HG02678 (cell line): ENCODE measurements at regions not wholly inside any gene's neighbourhood (a gene's known extent, or its start where the extent isn't known, plus 50 kb on each side); places are given as distances from the start of the nearest gene placed in this dataset.
"Not testable (repeated sequence)": the region's sequence is repeated elsewhere in the genome, so short reads cannot be mapped to it uniquely, and the experiment has no call there.

Experiments
- ATAC-seq: cut with Tn5 transposase; IDR thresholded peaks from one replicate; pipeline ENCODE4 v1.9.1; 2021; ENCODE audit warnings: mild to moderate bottlenecking, moderate library complexity; ENCODE audit not compliant: unreplicated experiment

DNA sequence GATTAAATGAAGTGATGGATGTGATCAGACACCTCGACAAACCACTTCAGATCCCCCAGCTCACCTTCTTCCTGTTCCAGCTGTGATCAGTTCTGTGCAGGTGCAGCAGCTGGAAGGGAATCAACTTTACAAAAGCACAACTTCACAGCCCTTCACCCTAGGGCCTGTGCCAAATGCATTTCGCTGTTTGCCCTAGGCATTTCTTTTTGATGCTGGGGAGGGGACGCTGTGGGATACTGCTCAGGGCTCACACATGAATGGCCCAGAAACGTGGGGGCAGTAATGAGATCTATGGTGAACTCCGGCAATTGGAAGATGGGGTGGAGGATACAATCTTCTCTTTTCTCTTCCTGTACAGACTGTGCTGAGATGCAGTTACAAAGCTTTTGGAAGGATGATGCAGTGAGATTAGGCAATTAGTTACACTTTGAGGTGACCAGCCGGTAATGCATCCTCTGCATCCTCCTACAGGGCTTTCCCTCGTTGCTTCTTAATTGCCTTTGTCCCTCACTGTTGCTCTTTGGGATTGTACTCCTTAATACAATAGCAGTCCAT, 215.1 kb upstream of the PITX2 start:
- ATAC-seq: no peak

DNA sequence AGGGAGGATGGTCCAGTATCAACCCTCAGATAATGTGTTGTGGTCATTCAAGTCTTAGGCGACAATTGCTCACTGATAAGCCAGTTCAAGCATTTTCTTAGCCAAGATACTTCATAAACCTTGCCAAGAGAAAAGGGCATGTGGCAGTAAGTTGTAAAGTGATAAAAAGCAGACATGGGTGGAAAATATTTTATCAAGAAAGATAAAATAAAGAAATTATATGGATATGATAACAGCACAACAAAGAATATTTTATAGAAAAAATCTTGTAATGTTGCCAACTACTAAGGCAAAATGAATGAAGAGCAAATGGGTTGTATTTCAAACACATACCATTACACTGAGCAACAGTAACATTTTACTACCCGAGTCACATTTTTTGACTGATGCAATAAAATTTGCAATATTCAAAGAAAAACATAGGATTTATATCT, 217.4 kb upstream of the PITX2 start:
- no peak for ATAC-seq

DNA sequence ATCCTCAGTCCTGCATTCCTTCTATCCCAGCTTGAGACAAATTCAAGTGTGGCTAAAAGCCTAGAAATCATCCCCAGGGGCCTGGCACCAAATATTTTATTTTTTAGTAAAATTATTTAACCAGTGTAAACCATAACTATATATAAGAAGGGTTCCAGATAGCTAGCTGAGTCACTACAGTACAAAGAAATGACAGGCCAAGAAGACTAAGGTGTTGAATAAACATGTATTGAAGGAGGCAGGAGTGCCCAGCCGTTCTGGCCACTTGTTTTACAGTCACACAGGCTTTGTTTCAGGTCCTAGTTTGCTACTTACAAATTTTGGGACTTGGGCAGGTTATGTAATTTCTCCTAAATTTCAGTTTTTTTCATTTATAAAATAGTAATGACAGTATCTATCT, 225.9 kb upstream of the PITX2 start:
- no peak for ATAC-seq

DNA sequence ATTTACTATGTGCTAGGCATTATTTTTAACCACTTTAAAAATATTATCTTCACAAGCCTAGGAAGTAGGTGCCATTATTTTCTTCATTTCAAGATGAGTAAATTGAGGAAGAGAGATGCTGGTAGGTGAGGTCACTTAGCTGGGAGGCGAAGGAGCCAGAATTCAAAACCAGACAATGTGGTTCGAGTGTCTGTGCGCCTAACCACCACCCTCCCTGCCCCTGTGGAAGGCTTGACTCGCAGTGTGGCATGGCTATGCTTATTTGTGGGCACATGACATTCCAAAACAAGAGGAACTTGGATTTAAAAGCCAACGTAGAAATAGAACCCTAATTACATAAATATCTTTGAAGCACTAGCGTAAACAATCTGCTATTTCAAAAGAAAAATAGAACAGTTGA, 226.6 kb upstream of the PITX2 start:
- no peak for ATAC-seq

DNA sequence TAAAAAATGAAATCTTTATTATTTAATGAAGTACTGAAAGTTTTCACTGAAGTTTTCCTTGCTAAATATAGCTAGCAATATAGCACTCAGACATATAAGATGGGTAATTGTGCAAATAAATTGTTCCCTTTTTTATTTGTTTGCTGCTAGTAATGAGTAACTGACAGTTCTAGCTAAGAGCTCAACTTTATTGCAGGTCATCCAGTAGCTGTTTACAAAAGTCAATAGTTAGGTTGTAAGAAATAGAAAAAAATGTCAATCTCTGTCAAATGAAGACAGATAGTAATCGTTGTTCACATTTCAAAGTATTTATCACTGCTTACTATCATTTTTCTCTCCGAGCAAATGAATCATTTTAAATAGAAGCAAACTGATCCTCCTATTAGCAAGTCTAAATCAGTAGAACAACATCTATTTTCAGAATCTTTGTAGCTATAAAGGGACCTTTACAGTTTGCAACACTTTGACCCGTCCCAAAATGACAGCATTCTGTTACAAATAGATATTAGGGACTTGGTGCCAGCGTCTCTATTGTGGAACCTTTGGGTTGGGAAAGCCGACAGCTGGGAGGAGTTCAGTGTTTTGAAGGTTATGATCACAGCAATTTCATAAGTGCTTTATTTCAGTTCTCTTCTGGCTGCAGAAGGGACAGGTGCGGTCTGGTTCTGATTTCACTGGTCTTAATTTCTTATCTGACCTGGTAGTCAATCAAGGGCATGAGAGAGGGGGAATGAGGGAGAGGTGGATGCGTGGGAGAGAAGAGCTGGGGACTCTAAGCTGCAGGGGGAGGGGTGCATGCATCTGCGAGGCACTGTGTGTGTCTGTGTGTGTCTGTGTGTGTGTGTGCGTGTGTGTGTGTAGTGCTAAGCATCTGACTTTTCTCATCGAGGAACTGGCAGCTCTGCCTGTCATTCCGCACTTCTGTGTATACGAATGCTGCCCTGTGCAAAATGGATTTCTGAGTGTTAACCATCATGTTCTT, 227.9 kb upstream of the PITX2 start:
- no peak for ATAC-seq

DNA sequence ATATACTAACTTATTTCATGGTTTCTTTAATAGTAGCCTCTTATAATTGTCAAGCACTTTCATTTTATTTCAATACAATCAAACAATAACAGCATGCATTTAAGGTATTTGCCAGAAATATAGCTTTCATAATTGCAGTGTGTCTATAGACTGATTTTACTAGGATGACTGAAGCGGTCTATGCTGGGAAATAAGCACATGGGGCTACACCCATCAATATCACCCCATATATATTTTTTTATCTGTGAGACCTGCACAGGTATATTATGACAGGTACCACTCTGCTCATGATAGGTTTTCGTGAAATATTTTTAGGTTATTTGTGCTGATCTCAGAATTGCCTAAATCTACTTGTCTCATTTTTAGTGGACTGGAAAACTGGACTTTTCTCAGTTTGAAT, 229.1 kb upstream of the PITX2 start:
- no peak for ATAC-seq

DNA sequence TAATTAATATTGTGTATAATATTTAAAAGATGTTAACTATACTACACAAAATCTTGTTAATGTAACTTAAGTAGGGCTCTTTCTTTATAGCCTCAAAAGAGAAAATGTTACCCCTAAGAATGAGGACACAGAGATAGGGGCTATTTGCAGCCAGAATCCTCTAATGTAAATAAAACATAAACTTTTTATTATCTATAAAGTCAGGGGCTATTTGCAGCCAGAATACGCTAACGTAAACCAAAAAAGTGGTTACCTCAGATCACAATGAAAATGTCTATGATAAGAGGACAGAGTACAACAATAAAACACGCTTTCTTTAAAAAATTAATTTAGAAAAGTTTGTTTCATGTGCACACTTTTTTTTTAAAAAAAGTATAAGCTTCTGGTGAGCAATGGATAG, 229.9 kb upstream of the PITX2 start:
- no peak for ATAC-seq

DNA sequence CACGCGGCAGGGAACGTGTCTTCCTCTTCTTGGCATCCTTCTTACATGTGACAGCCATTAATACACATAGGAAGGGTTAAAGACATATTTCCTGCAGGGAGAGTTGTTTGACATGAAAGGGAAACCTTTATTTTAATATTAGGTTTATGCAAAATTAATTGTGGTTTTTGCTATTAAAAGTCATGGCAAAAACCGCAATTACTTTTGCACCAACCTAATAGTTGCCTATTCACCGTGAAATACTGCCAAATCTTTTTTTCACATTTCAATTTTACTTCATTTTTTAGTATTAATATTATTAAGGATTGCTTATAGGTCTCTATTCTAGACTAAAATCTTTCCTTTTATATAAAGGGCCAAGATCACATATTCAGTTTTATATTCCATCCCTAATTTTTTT, 230.4 kb upstream of the PITX2 start:
- ATAC-seq: no peak

DNA sequence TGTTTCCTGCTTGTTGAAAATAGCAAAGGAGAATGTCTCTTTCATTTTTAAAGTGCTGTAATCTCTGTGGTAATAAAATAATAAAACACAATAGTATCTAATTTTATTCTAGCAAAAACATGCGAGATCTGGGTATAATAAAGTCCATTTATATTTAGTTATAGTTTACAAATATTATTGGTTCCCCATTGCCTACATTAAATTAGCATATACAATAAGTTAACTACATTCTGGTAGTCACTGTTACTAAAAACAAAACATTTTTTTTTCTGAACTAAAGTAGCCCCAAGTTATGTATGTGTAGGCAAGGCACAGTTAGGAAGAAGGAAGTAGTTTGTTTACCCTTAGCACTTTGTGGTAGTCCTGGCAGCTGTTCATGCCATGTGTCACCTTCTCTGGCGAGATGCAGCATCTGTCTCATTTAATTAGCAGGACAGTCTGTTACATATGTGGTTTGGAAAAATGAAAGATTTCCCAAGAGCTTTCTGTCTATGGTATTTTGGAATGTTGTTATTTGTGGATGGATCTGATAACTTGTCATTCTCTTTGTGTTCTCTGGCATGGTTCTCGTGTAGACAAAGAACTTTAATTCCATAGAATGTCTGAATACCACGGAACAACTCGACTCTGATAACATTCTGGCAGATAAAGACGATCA, 231.3 kb upstream of the PITX2 start:
- no peak for ATAC-seq

DNA sequence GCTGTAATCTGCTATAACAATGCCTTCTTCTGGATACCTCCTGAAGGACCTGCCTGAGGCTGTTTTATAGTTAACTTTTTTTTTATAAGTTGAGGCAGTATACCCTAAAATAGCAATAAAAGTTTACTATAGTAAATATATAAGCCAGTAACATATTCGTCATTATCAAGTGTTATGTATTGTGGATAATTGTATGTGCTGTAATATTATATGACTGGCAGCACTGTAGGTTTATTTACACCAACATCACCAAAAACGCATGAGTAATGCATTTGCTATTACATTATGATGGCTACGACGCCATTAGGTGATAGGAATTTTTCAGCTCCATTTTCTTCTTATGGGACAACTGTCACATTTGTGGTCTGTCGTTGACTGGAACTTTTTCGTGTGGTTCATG, 237.2 kb upstream of the PITX2 start:
- ATAC-seq: no peak

DNA sequence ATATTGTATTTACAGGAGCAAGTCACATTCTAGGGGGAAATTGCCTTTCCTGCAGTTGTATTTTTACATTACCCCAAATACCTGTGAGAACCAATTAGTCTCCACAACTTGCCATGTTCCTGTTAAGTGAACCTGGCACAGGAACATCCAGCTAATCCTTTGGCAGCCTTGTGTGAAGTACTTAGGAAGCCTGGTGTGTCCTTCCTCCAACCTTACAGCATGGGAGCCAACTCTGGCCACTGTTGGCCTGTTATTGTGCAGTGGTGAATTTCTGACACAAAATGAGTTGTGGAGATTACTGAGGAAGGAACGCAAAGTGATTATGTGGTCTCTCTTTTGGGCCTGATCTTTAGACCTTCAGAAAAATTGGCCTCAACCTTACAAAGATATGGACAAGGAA, 238.0 kb upstream of the PITX2 start:
- ATAC-seq: no peak

DNA sequence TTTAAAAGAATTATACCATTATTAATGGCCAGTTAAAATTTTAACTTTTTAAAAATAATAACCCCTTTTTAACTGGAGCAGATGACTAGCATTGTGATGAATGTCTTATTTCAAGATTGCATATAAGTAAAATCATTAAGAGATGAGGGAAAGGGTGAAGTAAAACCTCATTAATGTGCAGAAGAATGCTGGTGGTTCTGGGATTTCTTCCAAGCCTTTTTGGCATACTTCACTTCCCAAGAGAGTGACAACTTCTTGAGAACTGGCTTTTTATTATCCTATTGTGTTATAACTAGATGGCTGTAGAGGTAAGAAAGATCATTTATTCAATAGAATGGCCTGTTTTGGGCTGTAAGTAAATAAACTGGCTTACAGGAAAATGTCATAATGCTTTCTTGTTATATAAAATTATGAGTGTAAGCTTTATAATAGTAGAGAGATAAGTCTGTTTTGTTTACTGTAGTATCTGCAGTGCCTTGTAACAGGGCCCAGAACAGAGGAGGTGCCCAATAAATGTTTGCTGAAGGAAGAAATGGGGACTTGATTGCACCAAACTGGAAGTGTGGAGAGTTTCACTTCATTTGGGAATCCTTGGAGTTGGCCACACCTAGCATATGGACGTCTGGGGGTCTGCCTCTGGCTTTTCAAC, 242.9 kb upstream of the PITX2 start:
- ATAC-seq: no peak

DNA sequence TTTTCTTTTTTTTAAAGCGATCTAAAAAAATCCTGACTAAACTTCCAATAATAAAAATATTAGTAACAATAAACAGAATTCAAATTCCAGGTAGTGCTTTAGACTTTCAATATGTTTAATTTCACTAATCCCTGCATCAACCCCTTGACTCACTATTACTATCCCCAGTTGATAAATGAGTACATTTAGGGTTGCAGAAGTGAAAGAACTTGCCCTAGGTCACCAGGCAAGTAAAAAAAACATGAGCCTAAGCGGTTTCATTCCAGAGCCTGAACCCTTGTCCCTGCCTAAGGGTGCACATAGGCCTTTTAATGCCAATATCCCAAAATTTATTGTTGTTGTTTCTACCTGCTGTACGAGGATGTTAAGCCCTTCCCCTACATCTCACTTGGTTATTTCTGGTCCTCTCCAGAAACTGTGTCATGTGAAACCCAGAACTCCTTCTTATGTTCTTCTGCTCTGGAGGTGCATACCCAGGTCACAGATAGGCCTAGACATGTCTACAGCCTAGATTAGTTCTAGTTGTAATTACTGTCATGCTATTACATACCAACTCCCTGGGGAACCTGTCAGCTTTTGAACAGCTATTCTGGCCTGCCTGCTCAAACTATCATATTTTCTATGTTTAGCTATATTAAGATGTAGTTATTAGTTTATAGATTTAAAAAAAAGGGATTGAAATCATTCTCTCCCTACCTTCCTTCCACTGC, 244.5 kb upstream of the PITX2 start:
- ATAC-seq: peak; percentile 59

DNA sequence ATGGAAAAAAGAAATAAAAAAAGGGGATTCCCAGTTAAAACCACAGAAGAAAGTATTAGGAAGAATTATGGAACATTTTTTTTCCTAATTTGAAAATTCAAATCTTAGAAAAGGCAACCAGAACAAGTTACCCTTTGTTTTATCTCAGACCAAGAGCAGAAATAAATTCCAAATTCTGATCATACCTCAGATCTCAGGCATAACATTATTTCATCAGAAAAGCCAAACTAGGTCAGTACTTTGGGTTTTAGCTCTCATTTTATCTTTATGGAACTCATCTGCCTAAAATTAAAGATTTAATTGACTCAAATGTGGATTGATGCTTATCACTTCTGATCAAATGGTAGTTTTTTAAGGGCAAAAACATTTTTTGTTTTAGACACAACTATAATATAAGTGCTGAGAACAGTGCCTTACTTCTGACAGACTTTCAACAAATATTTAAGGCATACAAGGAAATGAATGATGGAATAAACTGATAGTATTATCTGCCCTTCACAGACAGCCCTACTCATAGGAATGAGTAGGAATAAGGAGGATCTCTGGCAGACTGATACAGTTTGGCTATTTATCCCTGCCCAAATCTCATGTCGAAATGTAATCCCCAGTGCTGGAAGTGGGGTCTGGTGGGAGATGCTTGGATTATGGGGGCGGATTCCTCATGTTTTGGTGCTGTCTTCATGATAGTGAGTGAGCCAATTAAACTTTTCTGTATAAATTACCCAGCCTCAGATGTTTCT, 245.3 kb upstream of the PITX2 start:
- ATAC-seq: no peak

DNA sequence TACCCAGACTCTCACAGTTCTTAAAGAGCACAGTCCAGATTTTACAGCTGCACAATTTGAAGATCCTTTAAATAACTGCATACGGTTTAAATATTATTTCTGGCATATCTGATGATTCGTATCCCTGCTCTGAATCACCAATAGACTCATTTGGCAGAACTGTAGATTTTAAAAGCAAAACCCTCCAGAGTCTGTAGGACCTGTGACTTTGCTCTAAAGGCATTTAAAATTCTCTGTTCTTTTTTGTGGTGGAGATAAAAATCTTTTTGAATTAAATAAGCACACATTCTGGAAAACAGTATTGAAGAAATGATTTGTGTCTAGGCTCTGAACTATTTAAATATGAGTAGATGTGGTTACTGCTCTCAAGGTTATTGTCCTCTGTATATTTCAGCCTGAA, 246.2 kb upstream of the PITX2 start:
- ATAC-seq: no peak

DNA sequence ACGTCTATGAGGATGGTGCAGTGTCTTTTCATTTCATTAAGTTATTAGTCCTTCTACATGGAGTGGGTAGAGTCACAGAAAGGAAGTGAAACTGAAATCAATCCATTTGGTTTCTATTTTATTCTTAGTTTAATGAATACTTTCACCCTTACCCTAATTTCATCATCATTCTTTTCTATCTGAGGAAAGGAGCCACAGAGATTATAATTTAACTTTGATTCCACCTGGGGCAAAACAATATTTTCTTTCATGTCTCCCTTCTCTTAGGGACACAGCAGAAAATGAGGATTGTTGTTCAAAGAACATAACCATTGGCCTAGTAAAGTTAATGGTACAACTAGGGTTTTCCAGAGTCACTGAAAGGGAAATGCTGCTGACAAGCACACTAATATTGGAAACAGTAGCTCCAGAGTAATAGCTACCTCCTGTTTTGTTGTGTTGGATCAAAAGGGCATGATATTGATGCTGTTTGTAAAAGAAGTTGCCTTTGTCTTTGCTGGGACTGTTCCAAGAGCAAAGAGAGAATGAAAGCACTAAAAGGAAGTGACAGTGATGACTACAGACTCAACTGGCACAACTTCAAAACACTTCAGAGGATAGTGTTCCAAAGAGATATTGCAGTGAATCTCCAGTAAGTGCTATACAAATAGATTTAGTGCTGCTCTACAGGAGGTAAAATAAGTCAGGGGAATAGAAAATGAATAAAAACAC, 247.1 kb upstream of the PITX2 start:
- peak; percentile 83 for ATAC-seq

DNA sequence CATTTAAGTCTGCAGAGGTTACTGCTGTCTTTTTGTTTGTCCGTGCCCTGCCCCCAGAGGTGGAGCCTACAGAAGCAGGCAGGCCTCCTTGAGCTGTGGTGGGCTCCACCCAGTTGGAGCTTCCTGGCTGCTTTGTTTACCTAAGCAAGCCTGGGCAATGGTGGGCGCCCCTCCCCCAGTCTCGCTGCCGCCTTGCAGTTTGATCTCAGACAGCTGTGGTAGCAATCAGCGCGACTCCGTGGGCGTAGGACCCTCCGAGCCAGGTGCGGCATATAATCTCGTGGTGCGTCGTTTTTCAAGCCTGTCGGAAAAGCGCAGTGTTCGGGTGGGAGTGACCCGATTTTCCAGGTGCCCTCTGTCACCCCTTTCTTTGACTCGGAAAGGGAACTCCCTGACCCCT, 253.3 kb upstream of the PITX2 start:
- ATAC-seq: not testable (repeated sequence)

DNA sequence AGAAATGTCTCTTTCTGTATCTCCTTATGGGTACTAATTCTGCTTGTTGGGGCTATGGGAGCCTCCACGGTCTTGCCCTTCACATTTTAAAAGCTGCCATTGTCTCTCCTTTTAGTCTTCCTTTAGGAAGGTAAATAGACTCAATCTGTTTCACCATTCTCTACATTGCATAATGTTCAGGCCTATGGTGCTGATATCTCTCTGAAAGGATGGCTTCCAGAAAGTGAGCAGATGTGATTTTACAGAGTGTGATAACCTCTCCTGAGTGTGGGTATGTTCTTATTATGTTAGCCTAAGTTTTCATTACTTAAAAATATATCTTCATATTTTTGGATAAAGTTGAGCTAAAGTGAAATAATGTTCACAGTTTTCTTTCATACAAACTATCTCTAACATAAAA, 254.0 kb upstream of the PITX2 start:
- no peak for ATAC-seq

DNA sequence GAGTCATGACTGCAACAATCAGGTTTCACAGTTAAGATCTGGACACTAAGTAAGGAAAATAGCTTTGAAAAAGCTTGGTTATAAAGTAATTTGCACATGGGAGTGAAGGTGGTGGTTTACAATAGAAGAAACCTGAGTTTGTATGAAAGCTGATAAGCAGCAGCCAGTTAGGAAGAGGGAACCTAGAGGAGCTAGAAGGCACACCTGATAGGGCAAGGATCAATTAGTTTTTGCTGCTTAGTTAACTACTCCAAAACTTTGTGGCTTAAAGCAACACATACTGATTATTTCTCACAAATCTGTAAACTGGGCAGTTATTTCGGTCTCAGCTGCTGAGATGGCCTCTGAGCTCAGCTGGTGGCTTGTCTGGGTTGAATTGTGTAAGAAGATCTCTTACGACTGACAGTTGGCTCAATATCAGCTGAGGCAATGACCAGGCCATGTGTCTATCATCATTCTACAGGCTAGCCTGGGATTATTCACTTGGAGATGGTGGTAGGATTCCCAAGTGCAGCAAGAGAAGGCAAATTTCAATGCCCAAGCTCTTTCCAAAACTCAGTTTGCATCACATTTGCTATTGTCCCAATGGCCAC, 255.0 kb upstream of the PITX2 start:
- ATAC-seq: no peak
